ENCODE measurements at regions not wholly inside any gene's neighbourhood (a gene's known extent, or its start where the extent isn't known, plus 50 kb on each side); places are given as distances from the start of the nearest gene placed in this dataset.

DNA sequence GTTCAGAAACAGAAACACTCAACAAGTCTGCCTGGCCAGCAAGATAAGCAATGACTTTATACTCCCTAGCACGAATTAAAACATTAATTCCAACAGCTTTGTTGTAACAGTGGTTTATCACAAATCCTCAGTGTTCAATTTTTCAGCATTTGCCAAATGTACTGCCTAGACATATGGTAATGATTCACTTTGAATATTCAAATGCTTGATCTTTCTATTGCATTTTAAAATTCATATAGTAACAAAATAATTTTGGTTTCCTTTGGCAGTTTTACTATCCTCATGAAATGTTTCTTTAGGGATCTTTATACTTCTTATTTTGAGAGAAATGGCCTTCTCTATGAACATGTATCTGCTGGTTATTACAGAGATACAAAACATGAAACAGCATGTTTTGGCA lies 851.8 kb upstream of the NXPH2 start:
- Histone ChIP-seq H3K4me3 (ENCODE audit: low read depth, low read length) (no peak overlapping the region), H3K36me3 (ENCODE audit: control insufficient read depth, insufficient read depth, low read length) (no peaks in the 10 kb centered on the region), H3K27me3 (ENCODE audit: control insufficient read depth, insufficient read depth, low read length) (no peaks in the 10 kb centered on the region)
- DNase-seq (ENCODE audit: low read depth): no peak
- no peak for FAIRE-seq
- TF ChIP-seq, protein P1, sequence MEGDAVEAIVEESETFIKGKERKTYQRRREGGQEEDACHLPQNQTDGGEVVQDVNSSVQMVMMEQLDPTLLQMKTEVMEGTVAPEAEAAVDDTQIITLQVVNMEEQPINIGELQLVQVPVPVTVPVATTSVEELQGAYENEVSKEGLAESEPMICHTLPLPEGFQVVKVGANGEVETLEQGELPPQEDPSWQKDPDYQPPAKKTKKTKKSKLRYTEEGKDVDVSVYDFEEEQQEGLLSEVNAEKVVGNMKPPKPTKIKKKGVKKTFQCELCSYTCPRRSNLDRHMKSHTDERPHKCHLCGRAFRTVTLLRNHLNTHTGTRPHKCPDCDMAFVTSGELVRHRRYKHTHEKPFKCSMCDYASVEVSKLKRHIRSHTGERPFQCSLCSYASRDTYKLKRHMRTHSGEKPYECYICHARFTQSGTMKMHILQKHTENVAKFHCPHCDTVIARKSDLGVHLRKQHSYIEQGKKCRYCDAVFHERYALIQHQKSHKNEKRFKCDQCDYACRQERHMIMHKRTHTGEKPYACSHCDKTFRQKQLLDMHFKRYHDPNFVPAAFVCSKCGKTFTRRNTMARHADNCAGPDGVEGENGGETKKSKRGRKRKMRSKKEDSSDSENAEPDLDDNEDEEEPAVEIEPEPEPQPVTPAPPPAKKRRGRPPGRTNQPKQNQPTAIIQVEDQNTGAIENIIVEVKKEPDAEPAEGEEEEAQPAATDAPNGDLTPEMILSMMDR (IDR thresholded peaks at IDR 0.05; ENCODE audit: insufficient read depth, low read length, severe bottlenecking): no peak

DNA sequence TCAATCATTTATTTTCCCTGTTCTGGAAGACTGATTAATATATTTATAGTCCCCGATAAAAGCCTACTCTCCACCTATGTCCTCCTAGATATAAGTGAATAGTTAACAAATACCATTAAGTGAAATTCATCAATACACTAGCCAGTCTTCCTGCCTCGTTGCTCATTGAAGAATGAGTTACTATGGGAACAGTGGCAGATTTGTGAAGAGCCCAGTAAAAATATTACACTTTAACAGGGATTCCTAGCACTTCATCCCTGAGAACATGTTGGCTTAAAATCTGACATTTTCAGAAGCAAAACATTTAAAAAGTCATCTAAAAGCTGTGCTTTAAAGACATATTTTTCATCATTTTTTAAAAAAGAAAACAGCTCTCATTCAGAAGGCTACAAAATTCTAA lies 848.7 kb upstream of the NXPH2 start:
- TF ChIP-seq, protein P1 (IDR thresholded peaks at IDR 0.05; ENCODE audit: insufficient read depth, low read length, severe bottlenecking): no peak
- no peak for DNase-seq (ENCODE audit: low read depth)
- Histone ChIP-seq H3K27me3 (ENCODE audit: control insufficient read depth, insufficient read depth, low read length) (no peaks in the 10 kb centered on the region), H3K36me3 (ENCODE audit: control insufficient read depth, insufficient read depth, low read length) (no peaks in the 10 kb centered on the region), H3K4me3 (ENCODE audit: low read depth, low read length) (no peak overlapping the region)
- FAIRE-seq: no peak

DNA sequence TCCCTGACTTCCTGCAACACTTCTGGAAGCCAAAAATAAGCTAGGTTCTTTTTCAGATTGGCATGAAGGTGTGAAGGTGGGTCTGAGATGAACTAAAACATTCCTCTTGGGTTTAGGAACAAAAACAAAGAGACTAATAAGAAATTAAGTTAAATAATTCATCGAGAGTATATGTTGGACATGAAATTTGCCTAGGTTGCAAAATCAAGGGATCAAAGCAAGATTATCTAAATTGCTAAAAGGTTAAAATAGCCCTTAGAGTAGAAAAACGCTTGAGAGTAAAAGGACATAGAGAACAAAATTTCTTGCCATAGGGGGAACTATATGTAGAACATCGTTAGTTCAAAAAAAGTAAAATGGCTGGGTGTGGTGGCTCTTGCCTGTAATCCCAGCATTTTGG lies 845.9 kb upstream of the NXPH2 start:
- DNase-seq (ENCODE audit: low read depth) (no peak), FAIRE-seq (no peak)
- TF ChIP-seq, protein P1 (IDR thresholded peaks at IDR 0.05; ENCODE audit: insufficient read depth, low read length, severe bottlenecking): no peak
- no peaks in the 10 kb centered on the region for H3K27me3 ChIP-seq (ENCODE audit: control insufficient read depth, insufficient read depth, low read length)
- H3K4me3 ChIP-seq (ENCODE audit: low read depth, low read length): no peak overlapping the region
- H3K36me3 ChIP-seq (ENCODE audit: control insufficient read depth, insufficient read depth, low read length): no peaks in the 10 kb centered on the region

DNA sequence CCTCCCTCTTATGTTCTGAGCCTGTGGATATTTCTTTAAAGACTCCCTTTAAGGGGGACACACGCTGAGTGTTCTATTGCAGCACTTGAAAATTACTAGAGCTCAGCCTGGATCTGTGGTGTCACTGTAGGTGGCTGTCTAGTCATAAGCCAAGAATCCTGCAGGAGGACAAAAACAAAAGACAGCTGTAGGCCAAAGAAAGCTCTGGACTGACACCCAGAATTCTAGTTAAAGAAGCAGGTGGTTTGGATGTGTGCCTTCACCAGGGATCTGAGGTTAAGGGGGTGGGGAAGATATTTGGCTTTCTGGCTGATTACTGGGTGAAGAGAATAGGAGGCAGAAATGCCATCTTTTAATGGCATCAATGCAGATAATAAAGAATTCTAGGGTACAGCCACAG lies 842.5 kb upstream of the NXPH2 start:
- TF ChIP-seq, protein P1 (IDR thresholded peaks at IDR 0.05; ENCODE audit: insufficient read depth, low read length, severe bottlenecking): no peak
- no peak for FAIRE-seq

DNA sequence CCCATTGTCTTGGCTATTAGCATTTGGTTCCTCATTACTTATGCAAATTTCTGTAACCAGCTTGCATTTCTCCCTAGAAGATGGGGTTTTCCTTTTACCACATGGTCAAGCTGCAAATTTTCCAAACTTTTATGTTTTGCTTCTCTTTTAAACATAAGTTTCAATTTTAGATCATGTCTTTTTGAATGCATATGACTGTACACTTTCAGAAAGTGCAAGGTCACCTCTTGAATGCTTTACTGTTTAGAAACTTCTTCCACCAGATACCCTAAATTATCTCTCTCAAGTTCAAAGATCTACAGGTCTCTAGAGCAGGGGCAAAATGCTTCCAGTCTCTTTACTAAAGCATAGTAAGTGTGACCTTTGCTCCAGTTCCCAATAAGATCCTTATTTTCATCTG lies 837.6 kb upstream of the NXPH2 start:
- TF ChIP-seq, protein P1 (IDR thresholded peaks at IDR 0.05; ENCODE audit: insufficient read depth, low read length, severe bottlenecking): no peak
- no peaks in the 10 kb centered on the region for H3K27me3 ChIP-seq (ENCODE audit: control insufficient read depth, insufficient read depth, low read length)
- no peak for FAIRE-seq

More for the DNA sequence above, 842.5 kb upstream of the NXPH2 start:
- no peaks in the 10 kb centered on the region for H3K27me3 ChIP-seq (ENCODE audit: control insufficient read depth, insufficient read depth, low read length)
- no peak for DNase-seq (ENCODE audit: low read depth)
- H3K36me3 ChIP-seq (ENCODE audit: control insufficient read depth, insufficient read depth, low read length): no peaks in the 10 kb centered on the region
- H3K4me3 ChIP-seq (ENCODE audit: low read depth, low read length): no peak overlapping the region

DNA sequence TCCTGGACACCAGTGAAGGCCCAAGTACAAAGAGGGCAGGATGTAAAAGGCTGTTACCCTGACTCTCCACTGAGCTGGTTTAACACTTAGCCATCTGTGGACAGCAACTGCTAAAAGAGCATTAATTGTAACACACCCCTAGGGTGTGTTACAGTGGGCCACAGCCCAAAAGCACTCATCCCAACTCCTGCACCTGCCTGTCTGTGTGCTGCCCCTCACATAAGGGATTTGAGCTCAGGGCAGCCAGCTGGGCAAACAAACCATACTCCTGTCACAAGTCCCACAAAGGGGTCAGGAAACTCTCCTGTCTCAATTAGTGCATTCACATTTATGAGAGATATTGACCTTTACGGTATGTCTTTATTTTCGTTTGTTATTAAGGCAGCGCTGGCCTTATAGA lies 833.1 kb upstream of the NXPH2 start:
- TF ChIP-seq, protein P1 (IDR thresholded peaks at IDR 0.05; ENCODE audit: insufficient read depth, low read length, severe bottlenecking): no peak
- Histone ChIP-seq H3K4me3 (ENCODE audit: low read depth, low read length) (no peak overlapping the region), H3K36me3 (ENCODE audit: control insufficient read depth, insufficient read depth, low read length) (no peaks in the 10 kb centered on the region), H3K27me3 (ENCODE audit: control insufficient read depth, insufficient read depth, low read length) (no peaks in the 10 kb centered on the region)
- no peak for DNase-seq (ENCODE audit: low read depth)
- FAIRE-seq: no peak

More for the DNA sequence above, 837.6 kb upstream of the NXPH2 start:
- DNase-seq (ENCODE audit: low read depth): no peak
- no peak overlapping the region for H3K4me3 ChIP-seq (ENCODE audit: low read depth, low read length)
- no peaks in the 10 kb centered on the region for H3K36me3 ChIP-seq (ENCODE audit: control insufficient read depth, insufficient read depth, low read length)
